GM19238 (cell line): ENCODE measurements at regions not wholly inside any gene's neighbourhood (a gene's known extent, or its start where the extent isn't known, plus 50 kb on each side); places are given as distances from the start of the nearest gene placed in this dataset.

Experiments
- DNase-seq: peaks from one replicate; pipeline ENCODE4 v3.0.0; 2011; ENCODE audit warnings: low spot score; ENCODE audit not compliant: insufficient read length

DNA sequence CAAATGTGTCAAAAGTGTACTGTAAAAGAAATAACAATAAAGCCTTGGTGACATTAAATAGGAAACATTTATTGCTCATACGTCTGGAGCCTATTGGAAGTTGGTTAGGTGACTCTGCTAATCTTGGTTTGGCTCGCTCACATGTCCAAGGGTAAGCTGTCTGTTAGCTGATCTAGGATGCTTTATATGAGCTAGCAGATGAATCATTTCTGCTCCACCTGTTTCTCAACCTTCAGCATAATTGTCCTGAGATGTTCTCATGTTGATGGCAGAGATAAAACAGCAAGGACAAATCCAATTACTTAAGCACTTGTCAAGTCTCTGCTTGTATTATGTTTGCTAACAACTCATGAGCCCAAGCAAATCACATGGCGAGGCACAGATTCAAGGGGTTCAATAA is 56.0 kb upstream of the CD53 start:
- DNase-seq, result no peak

DNA sequence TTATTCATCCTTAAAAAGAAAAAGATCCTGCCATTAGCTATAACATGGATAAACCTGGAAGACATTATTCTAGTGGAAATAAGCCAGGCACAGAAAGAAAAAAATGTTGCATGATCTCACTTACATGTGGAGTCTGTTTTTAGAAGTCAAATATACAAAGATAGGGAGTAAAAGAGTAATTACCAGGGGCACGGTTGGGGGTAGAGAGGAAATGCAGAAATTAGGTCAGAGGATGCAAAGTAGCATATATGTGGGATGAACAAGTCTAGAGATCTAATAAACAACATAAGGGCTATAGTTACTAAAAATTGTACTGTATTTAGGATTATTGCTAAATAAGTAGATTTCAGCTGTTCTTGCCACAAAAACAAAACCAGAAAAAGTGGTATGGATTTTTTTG is 61.4 kb upstream of the CD53 start:
- DNase-seq, result no peak

DNA sequence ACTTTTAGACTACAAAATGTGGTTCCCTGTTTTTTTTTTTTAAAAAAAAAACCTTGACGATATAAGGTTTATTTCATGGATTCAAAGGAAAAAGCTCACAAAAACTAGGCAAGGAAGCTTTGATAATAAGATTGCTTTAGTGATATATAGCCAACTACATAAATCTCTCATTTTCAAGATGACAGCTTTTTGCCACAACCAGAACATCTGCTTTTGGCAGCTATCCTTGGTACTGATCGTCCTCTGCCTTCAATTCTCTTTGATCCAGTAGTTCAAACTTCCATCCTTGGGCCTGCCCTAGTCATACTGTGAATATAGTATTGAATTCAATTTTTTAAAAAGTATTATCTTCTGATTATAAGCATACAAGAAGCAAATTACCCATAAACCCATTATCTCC is 72.9 kb upstream of the CD53 start:
- no peak for DNase-seq

DNA sequence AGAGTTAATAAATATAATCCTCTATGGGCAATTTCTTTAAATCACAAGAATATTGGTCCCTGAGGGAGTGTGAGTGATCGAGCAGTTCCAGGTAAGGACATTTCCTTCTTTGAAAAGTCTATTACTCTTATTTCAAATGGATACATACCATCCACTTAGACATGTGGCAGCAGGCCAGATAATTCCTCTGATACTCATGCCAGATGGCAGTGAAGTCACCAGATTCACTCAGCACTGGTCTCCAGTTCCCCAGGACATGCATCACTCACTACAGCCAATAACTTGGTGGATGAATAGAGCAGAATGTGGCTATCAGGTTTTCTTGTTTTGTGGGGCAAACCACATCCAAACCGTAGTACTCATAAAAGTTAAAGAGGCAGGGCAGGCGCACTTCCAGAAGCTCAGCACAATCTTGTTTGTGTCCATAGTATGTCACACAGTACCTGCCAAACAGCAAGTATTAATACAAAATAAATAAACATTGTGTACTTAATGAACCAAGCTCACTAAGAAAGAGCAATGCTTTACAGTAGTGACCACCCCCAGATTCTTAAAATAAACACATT is 74.2 kb upstream of the CD53 start:
- no peak for DNase-seq

DNA sequence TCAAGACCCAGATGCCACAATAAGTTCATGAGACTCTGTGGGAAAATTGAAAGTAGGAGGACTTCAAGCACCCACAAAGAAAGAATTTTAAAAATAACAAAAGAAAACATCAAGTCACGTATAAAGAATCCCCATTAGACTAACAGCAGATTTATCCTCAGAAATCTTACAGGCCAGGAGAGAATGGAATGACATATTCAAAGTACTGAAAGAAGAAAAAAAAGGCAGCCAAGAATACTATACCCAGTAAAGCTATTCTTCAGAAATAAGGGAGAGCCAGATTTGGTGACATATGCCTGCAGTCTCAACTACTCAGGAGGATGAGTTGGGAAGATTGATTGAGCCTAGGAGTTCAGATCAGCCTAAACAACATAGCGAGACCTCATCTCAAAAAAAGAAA is 84.3 kb upstream of the CD53 start:
- DNase-seq, result no peak

DNA sequence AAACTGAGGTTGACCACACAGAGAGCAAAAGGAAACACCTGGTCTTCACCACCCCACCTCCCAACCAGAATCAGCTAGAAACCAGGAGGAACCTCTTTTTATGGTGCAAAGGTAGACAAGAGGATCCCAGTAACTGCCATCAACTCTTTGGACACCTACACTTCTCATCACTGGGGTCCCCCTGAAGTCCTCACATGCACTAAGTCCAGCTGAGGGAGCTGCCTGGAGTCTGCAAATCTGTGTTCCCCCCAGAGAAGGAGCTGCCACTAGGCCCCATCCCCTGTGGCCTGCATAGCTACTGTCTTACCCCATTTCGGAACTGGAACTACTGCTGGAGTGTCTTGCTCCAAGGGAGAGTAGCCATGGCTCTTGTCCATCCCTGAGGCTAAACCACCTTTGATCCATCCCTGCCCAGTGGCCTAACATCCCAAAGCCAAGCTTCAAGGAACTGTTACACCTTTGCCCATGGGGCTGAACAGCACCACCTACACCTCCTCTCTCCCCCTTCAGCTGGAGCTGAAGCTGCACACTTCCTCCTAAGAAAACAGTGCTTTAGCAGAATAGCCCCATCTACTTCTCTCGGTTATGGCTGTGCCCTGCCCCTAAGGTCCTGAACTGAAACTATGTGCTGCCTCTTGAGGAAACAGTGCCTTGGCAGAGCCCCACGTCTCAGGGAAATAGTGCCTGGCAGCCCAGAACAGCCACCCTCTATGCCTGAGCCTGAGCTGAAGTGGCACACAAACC is 85.4 kb upstream of the CD53 start:
- DNase-seq, result peak; percentile 40

DNA sequence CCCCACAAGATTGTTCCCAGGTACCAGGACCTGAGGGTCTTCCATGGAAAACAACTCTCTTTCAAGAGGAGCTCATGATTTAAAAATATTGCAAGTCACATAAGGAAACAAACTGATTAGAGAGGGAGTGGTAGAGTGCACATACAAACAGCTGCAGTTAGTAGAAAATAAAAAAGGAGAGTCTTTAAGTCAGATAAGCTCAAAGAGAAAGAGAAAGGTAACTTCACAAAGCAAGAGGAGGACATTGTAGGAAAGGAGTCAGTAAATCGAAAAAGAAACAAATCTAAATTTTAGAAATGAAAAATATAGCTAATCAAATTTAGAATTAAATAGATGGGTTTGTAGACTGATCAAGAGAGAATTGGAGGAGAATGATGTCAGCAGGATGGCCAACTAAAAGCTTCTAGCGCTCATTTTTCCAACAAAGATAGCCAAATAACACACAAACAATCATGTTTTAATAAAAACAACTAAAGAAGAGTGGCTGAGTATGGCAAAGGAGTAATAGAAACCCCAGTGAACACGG is 86.1 kb upstream of the CD53 start:
- no peak for DNase-seq

DNA sequence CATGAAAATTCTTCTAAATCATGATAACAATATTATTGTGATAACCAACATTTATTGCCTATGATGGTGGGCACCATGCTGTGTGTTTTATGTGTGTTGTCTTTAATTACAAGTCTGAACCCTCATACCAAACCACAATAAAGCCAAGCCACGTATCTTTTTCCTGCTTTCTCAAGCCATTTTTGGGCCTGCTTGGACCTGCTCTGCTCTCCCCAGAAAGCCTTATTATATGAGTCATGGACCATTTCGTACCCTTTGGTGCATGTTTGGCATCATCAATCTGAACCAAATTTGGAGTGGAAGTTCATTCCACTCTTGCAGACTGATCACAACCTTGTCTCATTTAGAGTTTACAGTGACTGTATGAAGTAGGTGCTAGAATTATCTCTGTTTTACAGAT is 87.3 kb upstream of the CD53 start:
- no peak for DNase-seq

DNA sequence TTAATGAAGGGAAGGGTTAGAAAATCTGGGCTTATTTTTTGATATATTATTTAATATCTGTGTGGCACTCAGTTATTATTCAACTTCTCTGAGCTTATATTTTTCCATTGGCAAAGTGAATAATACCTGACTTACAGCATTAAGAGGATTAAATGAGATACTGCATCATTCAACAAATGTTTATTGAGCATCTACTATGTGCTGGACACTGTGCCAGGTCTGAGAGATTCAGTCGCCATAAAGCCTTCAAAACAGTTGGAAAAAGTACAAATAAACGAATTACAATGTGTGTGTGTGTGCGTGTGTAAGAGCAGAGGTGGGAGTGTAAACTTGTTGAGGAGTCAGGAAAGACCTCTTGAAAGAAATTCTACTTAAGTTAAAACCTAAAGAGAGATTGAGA is 87.9 kb upstream of the CD53 start:
- DNase-seq, result no peak

DNA sequence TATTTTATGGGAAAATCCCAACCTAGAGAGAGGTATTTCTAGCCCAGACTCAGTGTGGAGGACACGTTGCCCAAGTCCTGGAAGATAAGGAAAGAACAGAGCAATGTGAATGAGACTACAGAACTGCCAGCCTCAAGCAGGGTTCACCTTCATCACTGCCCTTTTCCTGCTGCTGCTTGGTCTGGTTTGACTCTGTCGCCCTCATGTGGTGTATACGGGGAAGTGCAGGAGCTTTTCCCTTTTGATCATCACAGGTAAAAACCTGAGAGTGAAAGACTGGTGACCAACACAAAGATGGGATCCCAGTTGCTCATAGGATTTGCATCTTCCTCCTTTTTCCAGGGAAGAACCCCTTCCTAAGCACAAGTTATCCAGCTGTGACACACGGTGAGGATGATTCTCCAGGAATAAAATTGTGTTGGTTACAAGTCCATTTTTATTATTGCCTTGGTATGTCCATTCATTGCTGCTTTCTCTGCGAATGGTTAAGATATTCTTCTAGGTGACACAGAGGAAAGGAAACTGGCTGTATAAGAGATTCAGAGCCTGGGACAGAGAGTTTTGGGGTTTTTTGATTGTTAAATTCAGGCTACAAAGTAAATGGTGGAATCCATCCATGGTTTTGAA is 89.5 kb upstream of the CD53 start:
- DNase-seq, result peak; percentile 26

DNA sequence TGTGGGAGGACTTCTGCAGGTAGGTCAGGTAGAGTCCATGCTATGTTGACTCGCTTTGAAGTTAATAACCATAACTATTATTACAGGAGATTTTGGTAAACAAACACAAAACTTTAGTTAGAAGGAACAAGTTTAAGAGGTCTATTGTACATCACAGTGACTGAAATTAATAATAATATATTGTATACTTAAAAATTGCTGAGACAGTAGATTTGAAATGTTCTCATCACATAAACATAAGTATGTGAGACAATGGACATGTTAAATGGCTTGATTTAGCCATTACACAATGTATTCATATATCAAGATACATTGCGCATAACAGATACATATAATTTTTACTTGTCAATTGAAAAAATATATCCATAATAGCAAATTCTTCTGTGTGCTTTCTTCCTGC is 91.4 kb upstream of the CD53 start:
- DNase-seq, result no peak

DNA sequence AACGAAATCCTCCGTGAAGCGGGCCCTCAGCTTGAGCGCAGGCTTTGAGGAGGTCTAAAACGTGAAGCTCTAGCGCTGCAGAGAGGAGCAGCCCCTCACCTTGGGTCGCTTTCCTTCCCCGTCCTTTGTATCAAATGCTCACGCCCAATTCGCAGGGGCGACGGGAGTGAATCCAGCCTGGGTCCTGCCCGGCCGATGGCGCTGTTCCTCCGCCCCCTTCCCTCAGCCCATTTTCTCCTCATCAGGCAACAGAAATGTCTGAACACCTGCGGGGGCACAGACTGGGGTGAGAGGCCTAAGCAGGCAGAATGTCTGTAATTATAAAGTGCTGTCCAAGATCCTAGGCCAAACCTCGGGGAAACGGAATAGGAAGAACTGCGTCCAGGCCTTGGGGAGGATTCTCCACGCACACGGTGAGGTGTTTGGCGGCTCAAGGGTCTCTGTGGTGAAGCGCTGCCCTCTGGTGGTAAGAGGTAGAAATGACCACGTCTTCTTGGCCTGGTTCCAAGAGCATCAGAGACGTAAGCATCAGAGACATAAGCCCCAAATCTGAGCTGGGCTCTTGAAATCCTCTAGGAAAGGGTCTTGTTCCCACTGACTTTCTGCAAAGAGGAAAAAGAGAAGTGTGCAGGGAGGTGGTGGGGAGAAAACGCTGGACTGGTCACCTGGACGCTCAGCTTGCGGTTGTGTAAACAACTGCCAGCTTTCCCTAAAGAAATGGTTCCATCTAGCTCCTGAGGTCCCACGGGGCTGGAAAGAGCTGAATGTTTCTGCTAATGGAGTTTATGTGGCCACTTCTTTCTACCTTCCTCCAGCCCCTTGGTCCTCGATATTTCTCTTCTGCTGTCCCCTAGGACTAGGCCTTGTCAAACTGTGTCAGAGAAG is 92.1 kb upstream of the CD53 start:
- DNase-seq, result peak; percentile 45

DNA sequence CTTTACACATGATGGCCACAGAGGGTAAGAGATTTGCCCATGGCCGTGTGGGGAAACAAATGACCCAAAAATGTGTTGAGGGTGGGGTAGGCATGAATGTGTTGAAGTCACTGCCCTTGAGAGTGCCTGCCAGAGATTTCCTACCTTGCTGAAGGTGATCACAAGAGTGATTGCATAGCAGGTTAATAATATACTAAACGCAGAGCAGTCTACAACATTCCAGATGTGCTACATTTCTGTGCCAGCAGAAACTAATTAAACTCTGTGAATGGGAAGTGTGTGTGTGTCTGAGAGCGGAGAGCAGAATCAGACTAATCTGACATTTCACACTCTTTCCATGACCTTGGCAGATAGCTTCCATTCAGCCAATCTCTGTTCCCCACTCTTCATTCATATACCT is 93.3 kb upstream of the CD53 start:
- DNase-seq, result no peak

DNA sequence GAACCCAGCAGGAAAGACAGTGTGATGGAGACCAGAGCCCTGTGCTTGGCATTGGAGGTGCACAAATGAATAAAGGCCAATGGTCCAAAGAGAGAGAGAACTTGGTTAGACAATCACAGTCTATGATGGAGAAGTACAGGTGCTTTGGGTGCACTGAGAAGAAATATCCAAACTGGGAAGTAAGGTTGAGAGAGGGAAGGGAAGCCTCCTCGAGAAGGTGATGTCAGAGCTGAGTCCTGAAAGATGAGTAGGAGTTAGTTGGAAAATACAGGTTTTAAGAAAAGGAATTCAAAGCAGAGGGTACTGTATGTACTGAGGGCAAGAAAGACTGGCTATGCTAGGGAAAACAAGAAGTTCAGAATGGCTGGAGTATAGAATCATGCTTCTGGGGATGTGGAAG is 94.1 kb upstream of the CD53 start:
- no peak for DNase-seq

DNA sequence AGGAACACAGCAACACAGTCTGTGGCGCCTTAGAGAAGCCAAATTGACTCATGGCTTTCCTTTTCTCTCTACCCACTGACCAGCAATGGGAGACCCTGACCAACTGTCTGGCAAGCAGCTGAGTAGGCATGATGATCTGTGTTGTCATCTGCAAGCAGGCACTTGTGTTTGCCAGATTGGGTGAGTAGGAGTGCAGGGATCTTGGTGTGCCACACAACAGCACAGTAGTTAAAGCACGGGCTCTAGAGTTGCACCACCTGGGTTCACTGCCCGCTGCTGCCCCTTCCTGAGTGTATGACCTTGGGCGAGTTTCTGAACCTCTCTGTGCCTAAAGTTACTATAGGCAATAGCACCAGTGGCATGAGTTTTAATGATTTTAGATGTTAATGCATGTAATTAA is 95.7 kb upstream of the CD53 start:
- DNase-seq, result no peak

DNA sequence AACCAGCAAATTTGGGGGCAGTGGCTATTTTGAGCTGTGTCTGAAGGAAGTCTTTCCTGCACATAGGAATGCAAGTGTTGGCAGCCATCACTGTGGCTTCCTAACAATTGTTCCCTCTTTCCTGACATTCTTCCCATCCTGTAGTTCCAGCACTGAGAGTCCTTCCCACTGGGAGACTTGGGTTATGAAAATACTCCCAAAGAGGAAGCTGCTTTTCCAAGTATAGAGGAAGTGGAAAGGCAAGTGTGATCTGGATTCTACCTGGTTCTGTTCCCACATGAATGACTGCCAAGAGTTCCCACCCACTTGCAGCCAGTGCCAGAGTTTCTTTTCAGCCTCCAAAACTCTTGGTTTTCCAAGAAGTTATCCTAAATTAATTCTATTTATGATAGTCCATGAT is 98.5 kb upstream of the CD53 start:
- no peak for DNase-seq

DNA sequence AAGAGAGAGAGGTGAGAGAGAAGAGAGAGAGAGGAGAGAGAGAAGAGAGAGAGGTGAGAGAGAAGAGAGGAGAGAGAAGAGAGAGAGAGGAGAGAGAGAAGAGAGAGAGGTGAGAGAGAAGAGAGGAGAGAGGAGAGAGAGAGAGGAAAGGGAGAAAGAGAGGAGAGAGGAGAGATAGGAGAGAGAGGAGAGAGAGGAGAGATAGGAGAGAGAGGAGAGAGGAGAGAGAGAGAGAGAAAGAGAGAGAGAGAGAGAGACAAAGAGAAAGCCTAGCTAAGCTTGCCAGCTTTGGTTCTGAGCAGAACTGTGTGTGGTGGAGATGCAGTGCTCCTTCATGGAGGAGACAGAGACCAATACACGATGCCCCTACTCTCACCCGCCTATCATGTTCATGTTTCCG is 99.1 kb upstream of the KCNA3 start:
- DNase-seq, result no peak

DNA sequence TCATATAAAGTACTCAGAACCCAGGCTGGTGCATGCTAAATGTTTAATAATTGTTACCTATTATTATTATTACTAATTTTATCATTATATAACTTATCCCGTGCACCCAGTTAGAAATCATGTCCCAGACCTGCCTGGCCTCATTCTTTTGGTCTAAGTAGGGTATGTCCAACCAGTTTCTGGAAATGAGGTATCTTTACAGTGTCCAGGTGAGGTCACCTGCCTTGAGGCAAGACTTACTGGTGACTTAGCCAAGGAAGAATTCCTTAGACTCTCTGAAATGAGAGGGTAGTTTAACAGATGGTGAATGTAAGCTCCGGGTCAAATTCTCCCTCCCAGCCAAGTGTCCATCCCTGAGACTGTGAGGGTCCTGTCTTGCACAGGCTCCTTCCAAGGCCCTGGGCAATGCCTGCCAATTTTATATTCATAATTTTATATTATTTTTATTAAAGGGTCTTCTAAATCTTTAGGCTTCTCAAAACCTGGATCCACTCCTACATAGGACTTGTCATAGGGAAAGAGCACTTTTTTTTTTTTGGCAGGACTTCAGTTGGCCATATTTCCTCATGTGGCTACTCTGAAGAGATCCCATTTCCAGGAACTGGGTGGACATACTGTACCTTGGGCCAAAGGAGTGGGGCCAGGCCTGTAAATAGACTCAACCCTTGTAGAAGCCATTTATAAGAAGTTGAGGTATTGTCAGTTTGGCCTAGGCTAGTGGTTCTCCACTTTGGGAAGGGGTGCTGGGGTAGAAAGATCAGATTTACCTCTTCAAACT is 96.7 kb upstream of the KCNA3 start:
- DNase-seq, result no peak

DNA sequence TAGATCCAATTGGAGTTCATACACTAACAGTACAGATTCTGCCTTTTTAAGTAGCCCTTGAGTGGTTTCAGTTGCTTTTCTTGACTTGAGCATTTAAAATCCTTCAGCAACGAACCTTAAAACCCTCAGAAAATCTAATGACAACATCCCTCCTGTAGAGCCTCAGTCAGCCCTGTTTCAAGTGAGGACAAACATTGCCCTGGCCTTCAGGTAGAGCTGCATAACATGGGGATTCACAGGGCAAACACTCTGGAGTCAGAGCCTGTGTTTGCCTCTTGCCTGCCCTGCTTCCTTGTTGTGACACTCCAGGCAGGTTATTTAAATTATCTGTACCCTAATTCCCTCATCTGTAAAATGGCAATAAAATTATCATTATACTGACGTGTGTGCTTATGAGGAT is 96.1 kb upstream of the KCNA3 start:
- DNase-seq, result no peak

DNA sequence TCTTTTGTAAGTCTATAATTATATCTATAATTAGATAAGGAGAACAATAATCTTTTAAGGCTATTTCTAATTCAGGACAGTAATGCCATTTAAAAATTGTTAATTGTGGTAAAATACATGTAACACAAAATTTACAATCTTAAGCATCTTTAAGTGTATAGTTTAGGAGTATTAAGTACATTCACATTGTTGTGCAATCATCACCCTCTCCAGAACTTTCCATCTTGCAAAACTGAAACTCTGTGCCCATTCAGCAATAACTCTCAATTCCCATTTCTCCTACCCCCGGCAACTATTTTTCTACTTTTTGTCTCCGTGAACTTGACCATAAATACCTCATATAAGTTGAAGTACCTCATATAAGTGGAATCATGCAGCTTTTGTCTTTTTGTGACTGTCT is 93.9 kb upstream of the KCNA3 start:
- no peak for DNase-seq

DNA sequence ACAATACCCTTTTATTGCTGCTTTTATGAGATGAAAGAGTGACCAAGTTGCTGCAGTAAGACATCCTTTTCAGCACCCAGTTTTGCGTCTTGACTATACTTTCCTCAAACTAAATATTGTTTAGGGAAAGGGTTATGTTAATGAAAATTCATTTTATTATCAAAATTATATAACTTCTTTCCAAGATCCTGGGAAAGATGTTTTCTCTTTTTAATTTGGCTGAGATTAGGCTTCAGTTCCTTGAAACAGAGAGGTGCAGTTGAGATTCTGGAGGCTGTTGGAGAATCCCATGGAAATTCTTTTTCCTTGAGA is 91.6 kb upstream of the KCNA3 start:
- no peak for DNase-seq
